IMR-90 (cell line): ENCODE measurements at regions not wholly inside any gene's neighbourhood (a gene's known extent, or its start where the extent isn't known, plus 50 kb on each side); places are given as distances from the start of the nearest gene placed in this dataset.

Experiments
- ATAC-seq: fragments of 200-7000 bp; cut with Tn5 transposase; 2 replicates; pipeline ENCODE4 v1.9.1; 2020; ENCODE audit warnings: low read depth, mild to moderate bottlenecking, moderate library complexity
- BruUV-seq: library from RNA; stranded (reverse); fragments of 400-500 nt; replicated peaks from 2 replicates; lab custom pipeline; 2021; lab: Mats Ljungman, UMichigan
- CTCF ChIA-PET: fragments of 300-600 bp; formaldehyde crosslinking; extraction: SDS; loops from one replicate; lab custom pipeline; 2021; ENCODE audit warnings: antibody characterized with exemption; lab: Yijun Ruan, JAX
- POLR2A ChIA-PET: fragments of 300-600 bp; sonication (Branson Sonifier 250); formaldehyde crosslinking; loops from one replicate; lab custom pipeline; 2022; ENCODE audit warnings: antibody characterized with exemption; ENCODE audit not compliant: unreplicated experiment; lab: Charles Lee
- DNase-seq: peaks from one replicate; pipeline ENCODE4 v3.0.0; 2013
- H2AFZ ChIP-seq: replicated peaks from 2 replicates; pipeline ENCODE3; 2013; ENCODE audit warnings: low read length, mild to moderate bottlenecking; ENCODE audit not compliant: poor library complexity
- H2AK5ac ChIP-seq: 2 replicates; pipeline ENCODE4 v1.6.1; 2013; ENCODE audit warnings: low read depth, low read length, inconsistent platforms
- H2AK9ac ChIP-seq: replicated peaks from 2 replicates; pipeline ENCODE3; 2013; ENCODE audit warnings: mild to moderate bottlenecking, low read depth, low read length, moderate library complexity; ENCODE audit not compliant: poor library complexity
- H2BK120ac ChIP-seq: 2 replicates; pipeline ENCODE4 v1.6.1; 2013; ENCODE audit warnings: low read depth, low read length, inconsistent platforms
- H2BK15ac ChIP-seq: 3 replicates; pipeline ENCODE4 v1.6.1; 2013; ENCODE audit warnings: low read depth, low read length, inconsistent platforms
- H2BK20ac ChIP-seq: 2 replicates; pipeline ENCODE4 v1.6.1; 2013; ENCODE audit warnings: low read depth, mild to moderate bottlenecking, inconsistent platforms, low read length, moderate library complexity
- H2BK5ac ChIP-seq: 2 replicates; pipeline ENCODE4 v1.6.1; 2013; ENCODE audit warnings: mild to moderate bottlenecking, low read depth, low read length, inconsistent platforms; ENCODE audit not compliant: poor library complexity, severe bottlenecking
- H3K14ac ChIP-seq: replicated peaks from 2 replicates; pipeline ENCODE4 v1.6.1; 2013; ENCODE audit warnings: low read depth, low read length, inconsistent platforms
- H3K18ac ChIP-seq: 2 replicates; pipeline ENCODE4 v1.6.1; 2013; ENCODE audit warnings: low read depth, low read length, control low read depth
- H3K23ac ChIP-seq: 2 replicates; pipeline ENCODE4 v1.6.1; 2013; ENCODE audit warnings: low read depth, low read length, inconsistent platforms
- H3K27ac ChIP-seq: 2 replicates; pipeline ENCODE4 v1.5.1; 2013; ENCODE audit warnings: mild to moderate bottlenecking, control low read depth, low read length; ENCODE audit not compliant: insufficient read depth
- H3K27me3 ChIP-seq: 2 replicates; pipeline ENCODE4 v1.6.1; 2013; ENCODE audit warnings: low read length; ENCODE audit not compliant: control insufficient read depth, insufficient read depth
- H3K36me3 ChIP-seq: 2 replicates; pipeline ENCODE4 v1.6.1; 2013; ENCODE audit warnings: low read length, mixed read lengths; ENCODE audit not compliant: control insufficient read depth, insufficient read depth
- H3K4ac ChIP-seq: 2 replicates; pipeline ENCODE4 v1.6.1; 2013; ENCODE audit warnings: low read depth, low read length, inconsistent platforms
- H3K4me1 ChIP-seq: 2 replicates; pipeline ENCODE4 v1.6.1; 2013; ENCODE audit warnings: low read length, mixed read lengths; ENCODE audit not compliant: control insufficient read depth, insufficient read depth
- H3K4me2 ChIP-seq: 2 replicates; pipeline ENCODE4 v1.6.1; 2013; ENCODE audit warnings: low read depth, mild to moderate bottlenecking, control low read depth, low read length, moderate library complexity
- H3K4me3 ChIP-seq: 2 replicates; pipeline ENCODE4 v1.5.1; 2013; ENCODE audit warnings: low read depth, mild to moderate bottlenecking, control low read depth, low read length, moderate library complexity; ENCODE audit not compliant: insufficient read depth
- H3K56ac ChIP-seq: 2 replicates; pipeline ENCODE4 v1.6.1; 2013; ENCODE audit warnings: low read length, inconsistent platforms; ENCODE audit not compliant: insufficient read depth; ENCODE audit errors: extremely low read depth
- H3K79me1 ChIP-seq, 2 experiments: 2 replicates each; pipeline ENCODE4 v1.6.1; 2013; ENCODE audit warnings: low read length in 2 of 2, inconsistent platforms in 1 of 2, low read depth in 1 of 2
- H3K9ac ChIP-seq: 2 replicates; pipeline ENCODE4 v1.6.1; 2013; ENCODE audit warnings: low read depth, low read length, control low read depth
- H3K9me1 ChIP-seq: 2 replicates; pipeline ENCODE4 v1.6.1; 2013; ENCODE audit warnings: low read length, inconsistent platforms; ENCODE audit not compliant: insufficient read depth
- H3K9me3 ChIP-seq: 2 replicates; pipeline ENCODE4 v1.6.1; 2013; ENCODE audit warnings: low read length; ENCODE audit not compliant: control insufficient read depth, insufficient read depth
- H4K20me1 ChIP-seq: 2 replicates; pipeline ENCODE4 v1.6.1; 2013; ENCODE audit warnings: low read length, inconsistent platforms; ENCODE audit not compliant: insufficient read depth
- H4K5ac ChIP-seq: 2 replicates; pipeline ENCODE4 v1.6.1; 2013; ENCODE audit warnings: mild to moderate bottlenecking, low read depth, low read length, control low read depth
- H4K8ac ChIP-seq, 2 experiments: 2 replicates each; pipeline ENCODE4 v1.6.1; 2013; ENCODE audit warnings: low read depth in 2 of 2, low read length in 2 of 2, control low read depth in 1 of 2, inconsistent platforms in 1 of 2
- H4K91ac ChIP-seq: 2 replicates; pipeline ENCODE4 v1.6.1; 2013; ENCODE audit warnings: low read depth, low read length, inconsistent platforms; ENCODE audit not compliant: insufficient read depth
- BHLHE40 ChIP-seq: fragments of 150-350 bp; IDR thresholded peaks from 2 replicates; pipeline ENCODE4 v1.6.1; 2016; ENCODE audit warnings: mild to moderate bottlenecking, low read depth, low read length
- RCOR1 ChIP-seq: IDR thresholded peaks from 2 replicates; pipeline ENCODE4 v1.6.1; 2012; ENCODE audit warnings: mild to moderate bottlenecking, low read length, improper control_type of control experiment; ENCODE audit not compliant: insufficient replicate concordance
- WGBS, 2 experiments: methylation state at CpG; one replicate each; pipeline versions ENCODE4 v1.1.5 to v1.1.7; 2013; ENCODE audit warnings: missing lambda C conversion rate in 2 of 2; ENCODE audit not compliant: insufficient read length in 1 of 2; ENCODE audit errors: extremely low coverage in 2 of 2; 5-methylcytosine and 5-hydroxymethylcytosine counted together
- dilution Hi-C: fragments of 300-500 bp; cut with HindIII; formaldehyde crosslinking; loops from one replicate; pipeline ENCODE4 v1.14.3; 2018; ENCODE audit warnings: low sequenced_read_pairs; ENCODE audit not compliant: unreplicated experiment
- in situ Hi-C: fragments of 300-500 bp; cut with MboI; formaldehyde crosslinking; loops from 3 replicates; pipeline ENCODE4 v1.14.3; 2019; ENCODE audit warnings: low sequenced_read_pairs, inconsistent platforms, mixed read lengths
- intact Hi-C: fragments of 100-400 bp; cut with micrococcal nuclease; formaldehyde crosslinking; loops from 2 replicates; pipeline ENCODE4 v1.10.0; 2022

DNA sequence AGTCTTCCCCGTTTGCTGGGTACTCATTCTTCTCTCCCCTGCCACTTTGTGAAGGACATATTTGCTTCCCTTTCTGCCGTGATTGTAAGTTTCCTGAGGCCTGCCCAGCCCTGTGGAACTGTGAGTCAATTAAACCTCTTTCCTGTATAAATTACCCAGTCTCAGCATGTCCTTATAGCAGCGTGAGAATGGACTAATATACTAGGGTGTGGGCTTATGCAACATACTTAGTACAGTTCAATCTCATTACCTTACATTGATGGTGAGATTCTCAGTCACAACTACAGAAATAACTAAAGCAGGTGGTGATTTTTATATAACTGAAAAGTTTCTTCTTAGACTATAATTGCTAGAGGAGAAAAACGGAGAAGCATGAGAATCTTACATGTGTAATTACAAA lies 237.9 kb upstream of the MMADHC start:
- Histone ChIP-seq H2AK9ac (no peak overlapping the region), H3K23ac (no peak overlapping the region), H3K36me3 (no peaks in the 10 kb centered on the region), H4K20me1 (no peaks in the 10 kb centered on the region), H3K4me1 (peaks cover 5% of the 10 kb centered on the region; the same call in 1 of the 2 replicates), H2AK5ac (no peak overlapping the region), H3K79me1 (no peaks in the 10 kb centered on the region), H4K5ac (no peak overlapping the region), H3K18ac (no peak overlapping the region), H3K4me3 (no peak overlapping the region), H4K8ac (0 out of 4 replicates have a peak overlapping the region, but pooled peaks of 1 of the 2 experiments have one; percentile 5), H2BK120ac (no peak overlapping the region), H3K27ac (no peak overlapping the region), H3K56ac (no peak overlapping the region), H4K91ac (no peak overlapping the region), H3K9me3 (no peaks in the 10 kb centered on the region), H3K4me2 (no peak overlapping the region), H2BK20ac (no peak overlapping the region), H2BK15ac (no peak overlapping the region), H3K14ac (no peak overlapping the region), H3K27me3 (no peaks in the 10 kb centered on the region), H3K9me1 (no peaks in the 10 kb centered on the region), H2BK5ac (no peak overlapping the region), H3K9ac (no peak overlapping the region), H3K4ac (no peak overlapping the region), H2AFZ (no peak overlapping the region)
- DNase-seq (no peak), ATAC-seq (no peak)
- CTCF ChIA-PET, result no interaction called here
- dilution Hi-C loops (no loop called here), intact Hi-C loops (no loop called here), in situ Hi-C loops (no loop called here)
- POLR2A ChIA-PET, result no interaction called here
- TF ChIP-seq RCOR1 (no peak), BHLHE40 (no peak)
- no TSS peak for BruUV-seq
- no CpG with 5 or more reads among the region's 4 CpGs for WGBS, 2 experiments
